SK-N-SH (cell line): ENCODE measurements at regions not wholly inside any gene's neighbourhood (a gene's known extent, or its start where the extent isn't known, plus 50 kb on each side); places are given as distances from the start of the nearest gene placed in this dataset.

Experiments used
- CTCF ChIA-PET: fragments of 300-600, 350-600 bp; formaldehyde crosslinking; extraction: SDS; loops from one replicate; lab custom pipeline; 2021; lab: Yijun Ruan, JAX
- POLR2A ChIA-PET: fragments of 350-600 bp; sonication (Branson Sonifier 250); formaldehyde crosslinking; extraction: SDS; loops from one replicate; lab custom pipeline; 2020; ENCODE audit warnings: antibody characterized with exemption, inconsistent platforms; lab: Yijun Ruan, JAX
- DNase-seq: peaks from one replicate; pipeline ENCODE4 v3.0.0; 2012
- H2AFZ ChIP-seq: fragments of 200-600 bp; sonication (generic); 2 replicates; pipeline ENCODE4 v1.8.1; 2016; ENCODE audit warnings: antibody characterized with exemption, mild to moderate bottlenecking, low read depth
- H3F3A ChIP-seq: fragments of 200-600 bp; sonication (generic); replicated peaks from 2 replicates; pipeline ENCODE3; 2016; ENCODE audit warnings: antibody characterized with exemption, mild to moderate bottlenecking; ENCODE audit not compliant: insufficient read depth
- H3K27ac ChIP-seq, 2 experiments: fragments of 200-500 bp in 1 of 2; fragments of 200-600 bp in 1 of 2; sonication (Bioruptor generic) in 1 of 2; sonication (generic), shearing (Covaris generic) in 1 of 2; 2 replicates each; pipeline versions ENCODE4 v1.5.1 to v1.6.1; 2014 to 2016; ENCODE audit warnings: low read depth in 2 of 2, inconsistent platforms in 1 of 2, low read length in 1 of 2, mild to moderate bottlenecking in 1 of 2, mixed read lengths in 1 of 2
- H3K27me3 ChIP-seq: fragments of 200-600 bp; sonication (generic), shearing (Covaris generic); 2 replicates; pipeline ENCODE4 v1.6.1; 2016; ENCODE audit warnings: mixed run types; ENCODE audit not compliant: insufficient read depth
- H3K36me3 ChIP-seq, 2 experiments: fragments of 200-500 bp in 1 of 2; fragments of 200-600 bp in 1 of 2; sonication (Bioruptor generic) in 1 of 2; sonication (generic) in 1 of 2; replicated peaks in 1 of 2; 2 replicates each; pipeline versions ENCODE3 to v1.5.1; 2014 to 2016; ENCODE audit warnings: low read length in 1 of 2, mild to moderate bottlenecking in 1 of 2; ENCODE audit not compliant: insufficient read depth in 2 of 2, control insufficient read depth in 1 of 2
- H3K4me1 ChIP-seq, 2 experiments: fragments of 200-500 bp in 1 of 2; fragments of 200-600 bp in 1 of 2; sonication (Bioruptor generic) in 1 of 2; sonication (generic), shearing (Covaris generic) in 1 of 2; 2 replicates each; pipeline versions ENCODE4 v1.5.1 to v1.6.1; 2014 to 2016; ENCODE audit warnings: low read depth in 1 of 2, low read length in 1 of 2, mixed run types in 1 of 2; ENCODE audit not compliant: insufficient read depth in 2 of 2, control insufficient read depth in 1 of 2
- H3K4me2 ChIP-seq: fragments of 200-600 bp; sonication (generic), shearing (Covaris generic); 2 replicates; pipeline ENCODE4 v1.6.1; 2017; ENCODE audit warnings: mixed run types
- H3K4me3 ChIP-seq, 2 experiments: fragments of 200-500 bp in 1 of 2; fragments of 200-600 bp in 1 of 2; sonication (Bioruptor generic) in 1 of 2; sonication (generic), shearing (Covaris generic) in 1 of 2; 2 replicates each; pipeline versions ENCODE4 v1.5.1 to v1.8.1; 2014 to 2016; ENCODE audit warnings: low read depth in 2 of 2, inconsistent platforms in 1 of 2, low read length in 1 of 2, mild to moderate bottlenecking in 1 of 2, mixed read lengths in 1 of 2, moderate library complexity in 1 of 2
- H3K79me2 ChIP-seq: fragments of 200-600 bp; sonication (generic); 2 replicates; pipeline ENCODE4 v1.8.1; 2017; ENCODE audit warnings: mild to moderate bottlenecking; ENCODE audit not compliant: insufficient read depth
- H3K9ac ChIP-seq: fragments of 200-600 bp; sonication (generic); 2 replicates; pipeline ENCODE4 v1.6.1; 2017; ENCODE audit warnings: mixed run types
- H3K9me2 ChIP-seq: fragments of 200-600 bp; sonication (generic); 2 replicates; pipeline ENCODE4 v1.6.1; 2017; ENCODE audit warnings: mixed run types
- H3K9me3 ChIP-seq: fragments of 200-600 bp; sonication (generic); 2 replicates; pipeline ENCODE4 v1.6.1; 2017; ENCODE audit warnings: mixed run types, mild to moderate bottlenecking, moderate library complexity
- H4K20me1 ChIP-seq: fragments of 200-600 bp; sonication (generic); 2 replicates; pipeline ENCODE4 v1.6.1; 2017; ENCODE audit warnings: mild to moderate bottlenecking, mixed run types; ENCODE audit not compliant: insufficient read depth
- ELF1 ChIP-seq: IDR thresholded peaks from 2 replicates; pipeline ENCODE4 v1.4.0; 2012
- FOXM1 ChIP-seq: IDR thresholded peaks from 2 replicates; pipeline ENCODE4 v1.4.0; 2012; ENCODE audit warnings: low read depth, mild to moderate bottlenecking
- GATA2 ChIP-seq: sonication (generic); formaldehyde crosslinking; IDR thresholded peaks from 2 replicates; pipeline ENCODE4 v1.5.0; 2020; ENCODE audit warnings: mild to moderate bottlenecking, missing genetic modification reagents
- IRF3 ChIP-seq: fragments of 150-350 bp; IDR thresholded peaks from 2 replicates; pipeline ENCODE4 v1.6.1; 2016; ENCODE audit warnings: mild to moderate bottlenecking, low read depth, low read length
- RCOR1 ChIP-seq: fragments of 150-350 bp; IDR thresholded peaks from 2 replicates; pipeline ENCODE4 v1.6.1; 2017; ENCODE audit warnings: antibody characterized with exemption, low read length
- REST ChIP-seq: IDR thresholded peaks from 2 replicates; pipeline ENCODE4 v1.6.1; 2012; ENCODE audit warnings: mild to moderate bottlenecking, low read depth, low read length, moderate library complexity
- SIN3A ChIP-seq: IDR thresholded peaks from 2 replicates; pipeline ENCODE4 v1.6.1; 2012; ENCODE audit warnings: low read depth, mild to moderate bottlenecking, low read length, moderate library complexity, borderline replicate concordance
- SMC3 ChIP-seq: IDR thresholded peaks from 2 replicates; pipeline ENCODE4 v1.6.1; 2012; ENCODE audit warnings: low read depth, low read length, improper control_type of control experiment
- TEAD4 ChIP-seq: IDR thresholded peaks from 2 replicates; pipeline ENCODE4 v1.4.0; 2012; ENCODE audit warnings: mild to moderate bottlenecking, borderline replicate concordance; ENCODE audit not compliant: insufficient read depth
- YY1 ChIP-seq: IDR thresholded peaks from 2 replicates; pipeline ENCODE4 v1.4.0; 2012; ENCODE audit warnings: low read depth, mild to moderate bottlenecking
- WGBS: methylation state at CpG from one replicate; pipeline ENCODE4 v1.1.6; 2017; ENCODE audit warnings: low lambda C conversion rate; 5-methylcytosine and 5-hydroxymethylcytosine counted together
- TF ChIP-seq, protein P1 (sequence below): IDR thresholded peaks from 2 replicates; pipeline ENCODE4 v1.4.0; 2012; ENCODE audit warnings: low read depth, borderline replicate concordance

DNA sequence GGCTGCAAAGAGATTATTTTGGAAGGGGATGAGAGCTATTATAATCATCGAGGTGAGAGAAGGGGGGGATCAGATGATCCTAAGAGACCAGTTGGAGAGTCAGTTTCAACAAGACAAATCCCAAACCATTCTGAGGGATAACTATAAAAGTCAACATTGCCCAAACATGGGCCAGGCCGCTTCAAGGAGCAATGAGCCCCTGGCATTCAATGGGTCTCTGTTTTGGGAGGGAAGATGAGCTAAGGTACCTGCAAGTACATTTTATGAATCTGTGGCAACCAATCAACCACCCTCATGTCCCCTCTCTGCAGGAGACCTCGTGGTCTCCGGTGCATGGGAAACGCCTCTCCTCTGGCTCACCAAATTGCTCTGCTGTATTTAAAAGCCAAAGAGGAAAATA is 209.9 kb upstream of the C16orf82 start (continued):
- TF ChIP-seq YY1 (no peak), GATA2 (CRISPR knock-in tag) (no peak), IRF3 (no peak), FOXM1 (no peak), SMC3 (no peak), TEAD4 (no peak), ELF1 (no peak)
- TF ChIP-seq, protein P1, sequence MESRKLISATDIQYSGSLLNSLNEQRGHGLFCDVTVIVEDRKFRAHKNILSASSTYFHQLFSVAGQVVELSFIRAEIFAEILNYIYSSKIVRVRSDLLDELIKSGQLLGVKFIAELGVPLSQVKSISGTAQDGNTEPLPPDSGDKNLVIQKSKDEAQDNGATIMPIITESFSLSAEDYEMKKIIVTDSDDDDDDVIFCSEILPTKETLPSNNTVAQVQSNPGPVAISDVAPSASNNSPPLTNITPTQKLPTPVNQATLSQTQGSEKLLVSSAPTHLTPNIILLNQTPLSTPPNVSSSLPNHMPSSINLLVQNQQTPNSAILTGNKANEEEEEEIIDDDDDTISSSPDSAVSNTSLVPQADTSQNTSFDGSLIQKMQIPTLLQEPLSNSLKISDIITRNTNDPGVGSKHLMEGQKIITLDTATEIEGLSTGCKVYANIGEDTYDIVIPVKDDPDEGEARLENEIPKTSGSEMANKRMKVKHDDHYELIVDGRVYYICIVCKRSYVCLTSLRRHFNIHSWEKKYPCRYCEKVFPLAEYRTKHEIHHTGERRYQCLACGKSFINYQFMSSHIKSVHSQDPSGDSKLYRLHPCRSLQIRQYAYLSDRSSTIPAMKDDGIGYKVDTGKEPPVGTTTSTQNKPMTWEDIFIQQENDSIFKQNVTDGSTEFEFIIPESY = no peak
- TF ChIP-seq, all 33 proteins: peak for 0

DNA sequence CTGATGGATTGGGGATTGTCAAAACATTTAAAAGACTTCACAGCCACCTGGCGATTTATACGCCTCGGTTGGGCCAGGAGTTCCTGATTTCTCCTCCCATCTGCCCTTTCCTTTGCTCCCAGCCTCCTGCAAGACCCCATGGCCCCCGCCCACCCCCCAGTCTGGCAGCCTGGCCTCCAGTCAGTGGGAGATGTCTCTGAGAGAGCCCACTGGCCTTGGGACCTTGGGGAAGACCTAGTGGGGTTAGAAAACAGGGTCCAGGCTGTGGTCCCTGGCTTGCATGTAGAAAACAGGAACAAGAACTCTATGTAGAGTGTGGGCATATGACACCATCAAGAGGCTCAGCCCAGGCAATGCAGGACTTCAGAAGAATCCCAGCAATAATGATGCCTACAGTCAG is 209.4 kb upstream of the C16orf82 start:
- no peaks in the 10 kb centered on the region for H4K20me1 ChIP-seq
- no peaks in the 10 kb centered on the region for H3F3A ChIP-seq
- no peaks in the 10 kb centered on the region for H3K36me3 ChIP-seq
- no peak overlapping the region for H2AFZ ChIP-seq
- no peak overlapping the region for H3K4me3 ChIP-seq
- DNase-seq = no peak
- H3K27me3 ChIP-seq = no peaks in the 10 kb centered on the region
- no peak overlapping the region for H3K27ac ChIP-seq
- ChIA-PET POLR2A (no interaction called here), CTCF (interaction anchor here (0.7 kb wide), 1 partner anchor 14 kb away, joined by 3 read pairs; no protein-coding TSS in a partner anchor)
- WGBS = 25% methylated on average over 4 of the region's 4 CpGs
- no peak overlapping the region for H3K9ac ChIP-seq
- no peak overlapping the region for H3K4me2 ChIP-seq
- H3K9me3 ChIP-seq = no peaks in the 10 kb centered on the region
- no peaks in the 10 kb centered on the region for H3K4me1 ChIP-seq
- H3K9me2 ChIP-seq = no peaks in the 10 kb centered on the region
- TF ChIP-seq REST = no peak
- TF ChIP-seq RCOR1 = no peak
- no peak for TF ChIP-seq GATA2 (CRISPR knock-in tag)
- TF ChIP-seq SIN3A = no peak
- H3K79me2 ChIP-seq = no peaks in the 10 kb centered on the region
